Thyroid gland (tissue), 4 donors: ENCODE measurements at regions not wholly inside any gene's neighbourhood (a gene's known extent, or its start where the extent isn't known, plus 50 kb on each side); places are given as distances from the start of the nearest gene placed in this dataset.

Experiments
- POLR2A ChIP-seq, 2 donors: fragments of 450-650 bp; IDR thresholded peaks; one replicate each; pipeline ENCODE4 v1.6.1; 2017; ENCODE audit warnings: antibody characterized with exemption in 2 of 2, mild to moderate bottlenecking in 2 of 2, moderate library complexity in 1 of 2
- TF ChIP-seq, protein P1 (sequence below), 6 experiments: fragments of 200-600 bp in 3 of 6; fragments of 450-650 bp in 3 of 6; sonication (generic) in 3 of 6; IDR thresholded peaks; one replicate each; pipeline ENCODE4 v1.5.1; 2016 to 2019; ENCODE audit warnings: antibody characterized with exemption in 6 of 6, mild to moderate bottlenecking in 2 of 6, inconsistent platforms in 1 of 6, moderate library complexity in 1 of 6

DNA sequence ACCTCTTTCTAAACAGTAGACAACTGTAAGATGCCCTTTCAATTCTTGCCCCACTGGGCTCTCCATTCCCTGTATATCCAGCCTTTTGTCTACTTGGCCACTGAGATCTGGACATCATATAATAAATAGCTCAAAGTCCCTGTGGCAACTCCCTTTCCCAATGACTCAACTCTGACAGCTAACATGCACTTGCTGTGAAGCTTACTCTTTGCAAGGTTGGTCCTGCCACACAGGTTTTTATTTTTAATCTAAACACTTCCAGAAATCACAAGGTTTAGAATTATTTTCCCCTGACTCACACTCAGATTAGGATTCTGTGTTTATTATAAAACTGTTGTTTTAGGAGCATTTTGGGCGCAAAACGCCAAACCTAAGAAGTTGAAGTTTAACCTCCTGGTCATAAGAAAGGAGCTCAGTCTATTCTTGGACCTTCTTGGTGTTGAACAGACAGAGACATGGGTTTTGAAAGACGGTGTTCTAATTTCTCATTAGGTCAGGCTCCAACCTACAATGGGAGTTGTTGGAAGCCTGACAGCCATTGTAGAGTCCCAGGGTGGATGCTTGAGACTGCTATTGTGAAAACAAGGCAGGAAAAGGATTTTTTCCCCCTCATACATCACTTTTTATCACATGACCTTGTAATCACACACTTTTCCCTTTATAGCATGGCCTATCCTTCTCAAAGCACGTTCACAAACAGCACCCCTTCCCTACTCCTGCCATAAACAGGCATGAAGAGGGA lies 124.7 kb upstream of the SERPINE2 start:
- no peak for TF ChIP-seq POLR2A (IDR thresholded peaks at IDR 0.05)
- TF ChIP-seq, protein P1, sequence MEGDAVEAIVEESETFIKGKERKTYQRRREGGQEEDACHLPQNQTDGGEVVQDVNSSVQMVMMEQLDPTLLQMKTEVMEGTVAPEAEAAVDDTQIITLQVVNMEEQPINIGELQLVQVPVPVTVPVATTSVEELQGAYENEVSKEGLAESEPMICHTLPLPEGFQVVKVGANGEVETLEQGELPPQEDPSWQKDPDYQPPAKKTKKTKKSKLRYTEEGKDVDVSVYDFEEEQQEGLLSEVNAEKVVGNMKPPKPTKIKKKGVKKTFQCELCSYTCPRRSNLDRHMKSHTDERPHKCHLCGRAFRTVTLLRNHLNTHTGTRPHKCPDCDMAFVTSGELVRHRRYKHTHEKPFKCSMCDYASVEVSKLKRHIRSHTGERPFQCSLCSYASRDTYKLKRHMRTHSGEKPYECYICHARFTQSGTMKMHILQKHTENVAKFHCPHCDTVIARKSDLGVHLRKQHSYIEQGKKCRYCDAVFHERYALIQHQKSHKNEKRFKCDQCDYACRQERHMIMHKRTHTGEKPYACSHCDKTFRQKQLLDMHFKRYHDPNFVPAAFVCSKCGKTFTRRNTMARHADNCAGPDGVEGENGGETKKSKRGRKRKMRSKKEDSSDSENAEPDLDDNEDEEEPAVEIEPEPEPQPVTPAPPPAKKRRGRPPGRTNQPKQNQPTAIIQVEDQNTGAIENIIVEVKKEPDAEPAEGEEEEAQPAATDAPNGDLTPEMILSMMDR (IDR thresholded peaks at IDR 0.05), result no peak
